ENCODE measurements at regions not wholly inside any gene's neighbourhood (a gene's known extent, or its start where the extent isn't known, plus 50 kb on each side); places are given as distances from the start of the nearest gene placed in this dataset.

DNA sequence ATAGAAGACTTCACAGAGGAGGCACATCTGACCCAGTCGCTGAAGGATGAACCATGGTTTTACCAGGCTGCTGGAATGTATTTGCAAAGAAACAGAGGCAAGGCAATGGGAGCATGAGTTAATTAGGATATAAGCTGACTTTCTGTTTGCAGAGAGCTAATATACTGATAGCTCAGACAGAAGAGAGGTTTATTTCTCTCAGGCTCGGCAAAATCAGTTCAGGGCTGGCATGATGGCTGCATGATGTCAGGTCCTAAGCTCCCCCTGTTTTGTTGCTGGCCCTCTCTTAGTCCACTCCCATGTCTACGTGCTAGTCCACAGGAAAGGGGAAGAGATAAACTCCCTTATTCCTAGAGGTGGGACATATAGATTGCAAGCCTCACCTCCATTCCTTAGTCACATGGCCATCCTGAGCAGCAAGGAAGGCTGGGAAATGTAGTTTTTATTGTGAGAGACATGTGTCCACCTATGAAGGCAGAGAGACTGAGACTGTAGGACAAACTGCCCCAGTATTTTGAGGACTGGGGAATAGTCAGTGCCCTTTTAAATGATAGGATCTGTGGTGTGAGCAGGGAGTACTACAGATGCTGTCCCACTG is 224.5 kb downstream of the VRK1 start:
- 100% methylated on average over 1 of the region's 3 CpGs for WGBS (ENCODE audit: insufficient coverage)
- no peak for ATAC-seq (replicated peaks in 1 of 4)
- no peak overlapping the region for H3K4me3 ChIP-seq (ENCODE audit: control insufficient read depth in 1 of 2, extremely low read depth in 1 of 2, low read length in 1 of 2)
- H3K36me3 ChIP-seq (ENCODE audit: control insufficient read depth in 2 of 2, extremely low read depth in 1 of 2, insufficient read depth in 1 of 2, low read length in 1 of 2), result peaks cover 0 to 2% of the 10 kb centered on the region in 2 donors
- H3K4me3 Mint-ChIP-seq, result no peak overlapping the region
- H3K9me3 Mint-ChIP-seq, result no peaks in the 10 kb centered on the region
- no peak overlapping the region for H3K27ac ChIP-seq (ENCODE audit: low read length)
- ChIA-PET CTCF (interaction anchor here in 1 of 2 donors (0.7 kb wide), 1 partner anchor 91 kb away, joined by 3 read pairs; no protein-coding TSS in a partner anchor), POLR2A (no interaction called here)
- peaks cover 11 to 13% (median 12%) of the 10 kb centered on the region in 3 donors for H3K4me1 Mint-ChIP-seq
- H3K27me3 ChIP-seq (replicated peaks in 1 of 2; ENCODE audit: control insufficient read depth in 2 of 2, extremely low read depth in 1 of 2, insufficient read depth in 2 of 2, low read length in 1 of 2), result peaks cover 0 to 11% of the 10 kb centered on the region in 2 experiments
- no peak for DNase-seq
- peaks cover 2 to 10% of the 10 kb centered on the region in 2 experiments for H3K4me1 ChIP-seq (ENCODE audit: control insufficient read depth in 1 of 2, extremely low read depth in 1 of 2, insufficient read depth in 2 of 2, low read length in 2 of 2)
- H3K9me3 ChIP-seq, result no peaks in the 10 kb centered on the region
- peaks cover 8 to 22% of the 10 kb centered on the region in 2 donors for H3K27me3 Mint-ChIP-seq
- no peak overlapping the region for H3K27ac Mint-ChIP-seq
- H3K36me3 Mint-ChIP-seq, result no peaks in the 10 kb centered on the region

DNA sequence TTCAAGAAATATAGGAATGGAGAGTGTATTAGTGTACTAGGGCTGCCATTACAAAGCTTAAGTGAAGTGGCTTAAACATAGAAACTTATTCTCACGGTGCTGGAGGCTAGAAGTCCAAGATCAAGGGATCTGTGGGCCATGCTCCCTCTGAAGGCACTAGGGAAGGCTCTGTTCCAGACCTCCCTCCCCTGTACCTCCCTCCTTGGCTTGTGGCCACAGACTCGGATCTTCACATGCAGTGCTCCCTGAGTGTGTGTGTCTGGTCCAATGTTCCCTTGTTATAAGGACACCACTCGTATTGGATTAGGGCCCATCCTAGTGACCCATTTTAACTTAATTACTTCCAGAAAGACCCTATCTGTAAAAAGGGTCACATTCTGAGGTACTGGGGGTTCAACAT is 225.6 kb downstream of the VRK1 start:
- Mint-ChIP-seq H3K27me3 (peaks cover 13 to 22% of the 10 kb centered on the region in 2 donors), H3K4me1 (peaks cover 11 to 13% (median 12%) of the 10 kb centered on the region in 3 donors), H3K36me3 (no peaks in the 10 kb centered on the region), H3K27ac (no peak overlapping the region), H3K4me3 (no peak overlapping the region), H3K9me3 (no peaks in the 10 kb centered on the region)
- ChIA-PET CTCF (no interaction called here), POLR2A (no interaction called here)
- Histone ChIP-seq H3K9me3 (no peaks in the 10 kb centered on the region), H3K27me3 (replicated peaks in 1 of 2; ENCODE audit: control insufficient read depth in 2 of 2, extremely low read depth in 1 of 2, insufficient read depth in 2 of 2, low read length in 1 of 2) (peaks cover 0 to 16% of the 10 kb centered on the region in 2 experiments), H3K4me3 (ENCODE audit: control insufficient read depth in 1 of 2, extremely low read depth in 1 of 2, low read length in 1 of 2) (no peak overlapping the region), H3K27ac (ENCODE audit: low read length) (no peak overlapping the region), H3K4me1 (ENCODE audit: control insufficient read depth in 1 of 2, extremely low read depth in 1 of 2, insufficient read depth in 2 of 2, low read length in 2 of 2) (peaks cover 2 to 10% of the 10 kb centered on the region in 2 experiments), H3K36me3 (ENCODE audit: control insufficient read depth in 2 of 2, extremely low read depth in 1 of 2, insufficient read depth in 1 of 2, low read length in 1 of 2) (peaks cover 0 to under 1% of the 10 kb centered on the region in 2 donors)
- no CpG with 5 or more reads among the region's 3 CpGs for WGBS (ENCODE audit: insufficient coverage)
- DNase-seq (no peak), ATAC-seq (replicated peaks in 1 of 4) (no peak)

DNA sequence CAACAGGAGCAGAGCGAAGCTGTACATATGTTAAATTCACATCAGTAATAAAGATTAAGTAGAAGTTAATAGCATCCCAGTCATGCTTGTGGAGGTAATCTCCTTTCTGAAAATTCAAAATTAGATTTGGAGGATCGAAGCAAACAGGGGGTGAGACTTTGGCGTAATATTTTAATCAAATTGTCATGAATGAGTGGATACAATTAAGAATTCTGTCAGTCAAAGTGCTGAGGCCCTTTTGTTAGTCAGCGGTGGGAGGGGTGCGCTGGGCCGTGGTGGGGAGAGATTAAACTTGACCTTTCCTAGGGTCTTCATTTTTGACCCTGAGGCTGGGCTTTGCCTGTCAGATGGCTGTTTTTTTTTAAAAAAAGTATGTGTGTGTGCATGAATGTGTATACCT is 226.7 kb downstream of the VRK1 start:
- Histone ChIP-seq H3K4me3 (ENCODE audit: control insufficient read depth in 1 of 2, extremely low read depth in 1 of 2, low read length in 1 of 2) (no peak overlapping the region), H3K9me3 (no peaks in the 10 kb centered on the region), H3K4me1 (ENCODE audit: control insufficient read depth in 1 of 2, extremely low read depth in 1 of 2, insufficient read depth in 2 of 2, low read length in 2 of 2) (peaks cover 2 to 10% of the 10 kb centered on the region in 2 experiments), H3K27me3 (replicated peaks in 1 of 2; ENCODE audit: control insufficient read depth in 2 of 2, extremely low read depth in 1 of 2, insufficient read depth in 2 of 2, low read length in 1 of 2) (peaks cover 0 to 22% of the 10 kb centered on the region in 2 experiments), H3K36me3 (ENCODE audit: control insufficient read depth in 2 of 2, extremely low read depth in 1 of 2, insufficient read depth in 1 of 2, low read length in 1 of 2) (no peaks in the 10 kb centered on the region), H3K27ac (ENCODE audit: low read length) (no peak overlapping the region)
- Mint-ChIP-seq H3K4me3 (no peak overlapping the region), H3K36me3 (no peaks in the 10 kb centered on the region), H3K27me3 (peaks cover 17 to 22% of the 10 kb centered on the region in 2 donors), H3K27ac (no peak overlapping the region), H3K4me1 (peaks cover 12 to 16% (median 13%) of the 10 kb centered on the region in 3 donors), H3K9me3 (no peaks in the 10 kb centered on the region)
- DNase-seq, result no peak
- 97% methylated on average over 5 of the region's 6 CpGs for WGBS (ENCODE audit: insufficient coverage)
- no peak for ATAC-seq (replicated peaks in 1 of 4)
- ChIA-PET POLR2A (no interaction called here), CTCF (no interaction called here)

DNA sequence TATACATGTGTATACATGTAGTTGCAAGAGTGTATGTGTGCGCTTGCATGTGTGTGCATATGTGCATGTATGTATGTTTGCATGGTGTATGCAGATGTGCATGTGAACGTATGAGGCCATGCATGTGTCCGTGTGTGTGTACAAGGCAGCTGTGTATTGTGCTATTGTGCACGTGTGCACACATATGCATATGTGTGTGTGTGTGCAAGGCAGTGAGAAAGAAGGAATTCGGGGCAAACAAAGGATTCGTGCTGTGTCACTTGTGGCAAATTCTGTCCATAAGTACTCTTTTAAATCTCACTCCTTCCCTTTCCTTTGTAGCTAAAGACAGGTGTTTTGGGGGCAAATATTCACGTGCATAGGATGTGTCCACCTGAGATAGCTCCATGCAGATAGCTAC is 227.1 kb downstream of the VRK1 start:
- Histone ChIP-seq H3K4me3 (ENCODE audit: control insufficient read depth in 1 of 2, extremely low read depth in 1 of 2, low read length in 1 of 2) (no peak overlapping the region), H3K9me3 (no peaks in the 10 kb centered on the region), H3K4me1 (ENCODE audit: control insufficient read depth in 1 of 2, extremely low read depth in 1 of 2, insufficient read depth in 2 of 2, low read length in 2 of 2) (peaks cover 2 to 10% of the 10 kb centered on the region in 2 experiments), H3K36me3 (ENCODE audit: control insufficient read depth in 2 of 2, extremely low read depth in 1 of 2, insufficient read depth in 1 of 2, low read length in 1 of 2) (no peaks in the 10 kb centered on the region), H3K27ac (ENCODE audit: low read length) (no peak overlapping the region), H3K27me3 (replicated peaks in 1 of 2; ENCODE audit: control insufficient read depth in 2 of 2, extremely low read depth in 1 of 2, insufficient read depth in 2 of 2, low read length in 1 of 2) (peaks cover 0 to 22% of the 10 kb centered on the region in 2 experiments)
- no peak for ATAC-seq (replicated peaks in 1 of 4)
- no peak overlapping the region for H3K4me3 Mint-ChIP-seq
- no peaks in the 10 kb centered on the region for H3K9me3 Mint-ChIP-seq
- CTCF ChIA-PET, result no interaction called here
- POLR2A ChIA-PET, result no interaction called here
- H3K27ac Mint-ChIP-seq, result no peak overlapping the region
- H3K27me3 Mint-ChIP-seq, result peaks cover 17 to 22% of the 10 kb centered on the region in 2 donors
- H3K4me1 Mint-ChIP-seq, result peaks cover 12 to 16% (median 13%) of the 10 kb centered on the region in 3 donors
- no peaks in the 10 kb centered on the region for H3K36me3 Mint-ChIP-seq
- DNase-seq, result no peak
- 91% methylated on average over 4 of the region's 7 CpGs for WGBS (ENCODE audit: insufficient coverage)

DNA sequence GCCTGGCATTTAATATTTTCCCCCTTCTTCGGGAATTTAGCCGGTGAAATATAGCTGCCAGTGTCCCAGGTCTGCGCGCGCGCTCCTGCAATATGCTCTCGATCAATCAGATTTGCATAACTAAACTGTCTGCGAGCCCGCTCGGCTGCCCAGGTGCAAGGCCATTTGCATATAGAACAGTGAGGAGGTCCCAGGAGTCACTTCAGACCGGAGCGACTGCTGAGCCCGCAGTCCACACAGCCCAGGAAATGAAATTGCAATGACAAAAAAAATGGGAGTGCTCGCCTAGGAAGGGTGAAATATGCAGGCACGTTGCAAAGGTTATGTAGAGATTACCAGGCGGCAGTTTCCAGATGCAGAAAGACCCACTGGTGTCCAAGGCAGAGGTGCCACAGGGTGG is 228.5 kb downstream of the VRK1 start:
- 69% methylated on average over 16 of the region's 16 CpGs for WGBS (ENCODE audit: insufficient coverage)
- Histone ChIP-seq H3K27me3 (replicated peaks in 1 of 2; ENCODE audit: control insufficient read depth in 2 of 2, extremely low read depth in 1 of 2, insufficient read depth in 2 of 2, low read length in 1 of 2) (peaks cover 0 to 24% of the 10 kb centered on the region in 2 experiments), H3K36me3 (ENCODE audit: control insufficient read depth in 2 of 2, extremely low read depth in 1 of 2, insufficient read depth in 1 of 2, low read length in 1 of 2) (no peaks in the 10 kb centered on the region), H3K27ac (ENCODE audit: low read length) (no peak overlapping the region), H3K4me1 (ENCODE audit: control insufficient read depth in 1 of 2, extremely low read depth in 1 of 2, insufficient read depth in 2 of 2, low read length in 2 of 2) (peaks cover 2 to 7% of the 10 kb centered on the region in 2 experiments), H3K9me3 (no peaks in the 10 kb centered on the region), H3K4me3 (ENCODE audit: control insufficient read depth in 1 of 2, extremely low read depth in 1 of 2, low read length in 1 of 2) (no peak overlapping the region)
- no peak for ATAC-seq (replicated peaks in 1 of 4)
- DNase-seq, result no peak
- ChIA-PET CTCF (no interaction called here), POLR2A (no interaction called here)
- Mint-ChIP-seq H3K4me1 (peaks cover 8 to 15% (median 10%) of the 10 kb centered on the region in 3 donors), H3K27ac (no peak overlapping the region), H3K9me3 (no peaks in the 10 kb centered on the region), H3K4me3 (no peak overlapping the region), H3K27me3 (peaks cover 19 to 26% of the 10 kb centered on the region in 2 donors), H3K36me3 (no peaks in the 10 kb centered on the region)

DNA sequence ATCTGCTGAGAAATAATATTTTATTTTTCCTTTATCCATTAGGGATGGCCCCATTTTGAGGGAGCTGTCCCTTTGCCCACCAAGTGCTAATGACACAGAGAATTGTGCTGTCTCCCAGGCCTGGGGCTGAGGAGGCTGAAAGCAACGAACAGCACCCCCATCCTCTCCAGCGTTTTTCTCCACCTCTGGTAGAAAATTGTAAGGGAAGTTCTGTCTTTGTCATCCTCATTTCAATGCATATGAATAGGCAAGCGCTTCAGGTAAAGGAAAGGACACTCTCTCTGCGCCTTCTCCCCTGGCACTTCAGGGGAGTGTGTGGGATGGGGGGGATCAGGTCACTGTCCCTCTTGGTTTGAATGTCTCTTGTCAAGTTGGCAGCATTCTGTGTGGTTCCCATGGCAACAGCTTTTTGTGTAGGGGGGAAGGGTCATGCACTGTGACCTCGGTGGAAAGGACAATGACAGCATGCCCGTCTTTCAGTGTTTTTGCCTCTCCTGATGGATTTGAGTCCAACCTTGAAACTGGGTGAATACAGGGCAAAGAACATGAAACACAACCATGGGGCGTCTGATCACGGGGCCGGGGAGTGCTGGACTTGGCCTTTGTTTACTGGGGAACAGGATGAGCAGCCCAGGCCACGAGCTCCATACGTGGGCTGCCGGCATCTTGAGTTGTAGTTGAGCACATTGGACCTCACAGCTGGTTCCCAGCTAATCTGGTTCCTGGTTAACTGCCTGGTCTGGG is 230.2 kb downstream of the VRK1 start:
- Mint-ChIP-seq H3K4me3 (no peak overlapping the region), H3K36me3 (peaks cover 4% of the 10 kb centered on the region), H3K4me1 (peaks cover 4 to 10% (median 4%) of the 10 kb centered on the region in 3 donors), H3K27me3 (peaks cover 33 to 42% of the 10 kb centered on the region in 2 donors), H3K27ac (no peak overlapping the region), H3K9me3 (peaks cover 3 to 4% (median 4%) of the 10 kb centered on the region in 3 donors)
- ChIA-PET CTCF (no interaction called here), POLR2A (no interaction called here)
- DNase-seq (no peak), ATAC-seq (replicated peaks in 1 of 4) (no peak)
- Histone ChIP-seq H3K27ac (ENCODE audit: low read length) (no peak overlapping the region), H3K4me3 (ENCODE audit: control insufficient read depth in 1 of 2, extremely low read depth in 1 of 2, low read length in 1 of 2) (no peak overlapping the region), H3K27me3 (replicated peaks in 1 of 2; ENCODE audit: control insufficient read depth in 2 of 2, extremely low read depth in 1 of 2, insufficient read depth in 2 of 2, low read length in 1 of 2) (peaks cover 6 to 28% of the 10 kb centered on the region in 2 experiments), H3K36me3 (ENCODE audit: control insufficient read depth in 2 of 2, extremely low read depth in 1 of 2, insufficient read depth in 1 of 2, low read length in 1 of 2) (no peaks in the 10 kb centered on the region), H3K4me1 (ENCODE audit: control insufficient read depth in 1 of 2, extremely low read depth in 1 of 2, insufficient read depth in 2 of 2, low read length in 2 of 2) (no peaks in the 10 kb centered on the region), H3K9me3 (no peaks in the 10 kb centered on the region)
- WGBS (ENCODE audit: insufficient coverage), result 87% methylated on average over 9 of the region's 12 CpGs
